PC-3 (cell line): ENCODE measurements at regions not wholly inside any gene's neighbourhood (a gene's known extent, or its start where the extent isn't known, plus 50 kb on each side); places are given as distances from the start of the nearest gene placed in this dataset.

ENCODE experiments used
- ATAC-seq: fragments of 200-7000 bp; cut with Tn5 transposase; 2 replicates; pipeline ENCODE4 v1.9.1; 2020; ENCODE audit warnings: mild to moderate bottlenecking, moderate library complexity
- BruUV-seq: library from RNA; stranded (reverse); fragments of 400-500 nt; replicated peaks from 2 replicates; lab custom pipeline; 2021; lab: Mats Ljungman, UMichigan
- CTCF ChIA-PET: fragments of 300-600 bp; sonication (Branson Sonifier 250); formaldehyde crosslinking; loops from one replicate; lab custom pipeline; 2022; ENCODE audit warnings: antibody characterized with exemption; lab: Charles Lee
- POLR2A ChIA-PET: fragments of 300-600 bp; sonication (Branson Sonifier 250); formaldehyde crosslinking; loops from one replicate; lab custom pipeline; 2022; ENCODE audit warnings: antibody characterized with exemption; ENCODE audit not compliant: unreplicated experiment; lab: Charles Lee
- DNase-seq: peaks from one replicate; pipeline ENCODE4 v3.0.0-alpha.2; 2015
- H2AFZ ChIP-seq: fragments of 300-600 bp; sonication (generic); 2 replicates; pipeline ENCODE4 v1.6.0; 2016; ENCODE audit warnings: antibody characterized with exemption, low read length
- H3F3A ChIP-seq: fragments of 300-600 bp; sonication (generic); one replicate; pipeline ENCODE4 v1.6.0; 2017; ENCODE audit warnings: antibody characterized with exemption, low read length, control low read depth, mild to moderate bottlenecking; ENCODE audit not compliant: unreplicated experiment
- H3K27ac ChIP-seq: fragments of 300-600 bp; sonication (generic); 2 replicates; pipeline ENCODE4 v1.5.1; 2016; ENCODE audit warnings: mild to moderate bottlenecking, low read length
- H3K27me3 ChIP-seq: fragments of 300-600 bp; sonication (generic); 2 replicates; pipeline ENCODE4 v1.6.1; 2016; ENCODE audit warnings: low read length, mixed read lengths
- H3K36me3 ChIP-seq: fragments of 300-600 bp; sonication (generic); 2 replicates; pipeline ENCODE4 v1.6.1; 2016; ENCODE audit warnings: low read depth, mixed run types, low read length, mixed read lengths
- H3K4me1 ChIP-seq: fragments of 300-600 bp; sonication (generic); 2 replicates; pipeline ENCODE4 v1.5.1; 2016; ENCODE audit warnings: low read length; ENCODE audit not compliant: insufficient read depth
- H3K4me2 ChIP-seq: fragments of 300-600 bp; sonication (generic); 2 replicates; pipeline ENCODE4 v1.6.0; 2016; ENCODE audit warnings: low read length
- H3K4me3 ChIP-seq: fragments of 300-600 bp; sonication (generic); 2 replicates; pipeline ENCODE4 v1.5.1; 2016; ENCODE audit warnings: mild to moderate bottlenecking, low read length, mixed read lengths
- H3K79me2 ChIP-seq: fragments of 300-600 bp; sonication (generic); 2 replicates; pipeline ENCODE4 v1.6.1; 2017; ENCODE audit warnings: low read length, mixed read lengths
- H3K9ac ChIP-seq: fragments of 300-600 bp; sonication (generic); 2 replicates; pipeline ENCODE4 v1.6.0; 2016; ENCODE audit warnings: mild to moderate bottlenecking, low read length
- H3K9me2 ChIP-seq: fragments of 300-600 bp; sonication (generic); replicated peaks from 2 replicates; pipeline ENCODE4 v1.6.1; 2016; ENCODE audit warnings: mixed run types, low read length, mixed read lengths
- H3K9me3 ChIP-seq: fragments of 300-600 bp; sonication (generic); 2 replicates; pipeline ENCODE4 v1.6.1; 2016; ENCODE audit warnings: low read length, mixed read lengths
- H4K20me1 ChIP-seq: fragments of 300-600 bp; sonication (generic); 2 replicates; pipeline ENCODE4 v1.6.1; 2016; ENCODE audit warnings: low read length, mixed read lengths
- CTCF ChIP-seq: fragments of 300-600 bp; sonication (generic); conservative IDR thresholded peaks from 2 replicates; pipeline ENCODE4 v1.5.1; 2017; ENCODE audit warnings: antibody characterized with exemption, low read depth, mild to moderate bottlenecking, low read length
- EZH2 ChIP-seq: fragments of 300-600 bp; sonication (generic); IDR thresholded peaks from one replicate; pipeline ENCODE4 v1.6.1; 2017; ENCODE audit warnings: antibody characterized with exemption, mild to moderate bottlenecking, low read length; ENCODE audit not compliant: unreplicated experiment
- EZH2phosphoT487 ChIP-seq: fragments of 300-600 bp; sonication (generic); IDR thresholded peaks from 2 replicates; pipeline ENCODE4 v1.6.1; 2018; ENCODE audit warnings: mild to moderate bottlenecking, antibody characterized with exemption, low read length, borderline replicate concordance
- intact Hi-C: fragments of 100-400 bp; cut with micrococcal nuclease; formaldehyde crosslinking; loops from 2 replicates; pipeline ENCODE4 v1.9.0; 2023

- no peaks in the 10 kb centered on the region for H3K79me2 ChIP-seq
- TF ChIP-seq CTCF: no peak
- no peak for TF ChIP-seq EZH2
- no peak for TF ChIP-seq EZH2phosphoT487
- H3K9ac ChIP-seq: no peak overlapping the region
- H3K36me3 ChIP-seq: no peaks in the 10 kb centered on the region
- no peak for DNase-seq
- ChIA-PET CTCF (no interaction called here), POLR2A (no interaction called here)
- H3K4me2 ChIP-seq: no peak overlapping the region
- H3K4me3 ChIP-seq: no peak overlapping the region
- H3K27me3 ChIP-seq: no peaks in the 10 kb centered on the region
- no peak overlapping the region for H2AFZ ChIP-seq
- no peak overlapping the region for H3K27ac ChIP-seq
- H3K9me3 ChIP-seq: no peaks in the 10 kb centered on the region
- no TSS peak for BruUV-seq
- ATAC-seq: no peak
- no peaks in the 10 kb centered on the region for H3F3A ChIP-seq
- intact Hi-C loops: no loop called here
- no peaks in the 10 kb centered on the region for H3K9me2 ChIP-seq
- no peaks in the 10 kb centered on the region for H3K4me1 ChIP-seq
- no peaks in the 10 kb centered on the region for H4K20me1 ChIP-seq
Observed at GRCh38 chr15:87228460-87228859, 1028.1 kb downstream of the NTRK3 start.

GRCh38 chr15:87227846-87228245 is 1028.7 kb downstream of the NTRK3 start:
- H4K20me1 ChIP-seq: no peaks in the 10 kb centered on the region
- H3K79me2 ChIP-seq: no peaks in the 10 kb centered on the region
- no peak for ATAC-seq
- BruUV-seq: no TSS peak
- no peak for DNase-seq
- no peaks in the 10 kb centered on the region for H3K9me3 ChIP-seq
- H3K27ac ChIP-seq: no peak overlapping the region
- H3K4me1 ChIP-seq: no peaks in the 10 kb centered on the region
- no peaks in the 10 kb centered on the region for H3K27me3 ChIP-seq
- ChIA-PET POLR2A (no interaction called here), CTCF (no interaction called here)
- H3K9me2 ChIP-seq: no peaks in the 10 kb centered on the region
- no peak overlapping the region for H3K4me3 ChIP-seq
- H2AFZ ChIP-seq: no peak overlapping the region
- intact Hi-C loops: no loop called here
- H3K36me3 ChIP-seq: no peaks in the 10 kb centered on the region
- no peaks in the 10 kb centered on the region for H3F3A ChIP-seq
- H3K9ac ChIP-seq: no peak overlapping the region
- no peak overlapping the region for H3K4me2 ChIP-seq
- no peak for TF ChIP-seq CTCF
- no peak for TF ChIP-seq EZH2phosphoT487
- no peak for TF ChIP-seq EZH2

GRCh38 chr15:87225436-87225835 is 1031.1 kb downstream of the NTRK3 start:
- H3K79me2 ChIP-seq: no peaks in the 10 kb centered on the region
- no peak for ATAC-seq
- H3K9me2 ChIP-seq: no peaks in the 10 kb centered on the region
- H2AFZ ChIP-seq: no peak overlapping the region
- H4K20me1 ChIP-seq: no peaks in the 10 kb centered on the region
- no peaks in the 10 kb centered on the region for H3K27me3 ChIP-seq
- intact Hi-C loops: no loop called here
- H3K4me1 ChIP-seq: 0 out of 2 replicates have a peak, but pooled peaks cover 5% of the 10 kb centered on the region
- ChIA-PET CTCF (no interaction called here), POLR2A (no interaction called here)
- BruUV-seq: no TSS peak
- H3K9me3 ChIP-seq: no peaks in the 10 kb centered on the region
- DNase-seq: no peak
- no peak overlapping the region for H3K27ac ChIP-seq
- H3K4me3 ChIP-seq: no peak overlapping the region
- no peak for TF ChIP-seq EZH2
- TF ChIP-seq EZH2phosphoT487: no peak
- TF ChIP-seq CTCF: no peak
- H3K36me3 ChIP-seq: no peaks in the 10 kb centered on the region
- H3K4me2 ChIP-seq: no peak overlapping the region
- no peak overlapping the region for H3K9ac ChIP-seq
- H3F3A ChIP-seq: no peaks in the 10 kb centered on the region
